Uterus (tissue), 3 donors: ENCODE measurements at regions not wholly inside any gene's neighbourhood (a gene's known extent, or its start where the extent isn't known, plus 50 kb on each side); places are given as distances from the start of the nearest gene placed in this dataset.

Experiments used
- DNase-seq, 2 donors: peaks; one replicate each; pipeline ENCODE4 v3.0.0-alpha.2; 2019 to 2020
- H3K27ac ChIP-seq, 2 donors: fragments of 200-600 bp; sonication (generic); 1 replicate in 1 of 2; 2 replicates in 1 of 2; pipeline ENCODE4 v1.5.1; 2016 to 2018
- H3K27me3 ChIP-seq, 2 donors: fragments of 200-600 bp; sonication (generic); one replicate each; pipeline ENCODE4 v1.5.1; 2018 to 2019; ENCODE audit warnings: control low read depth in 1 of 2
- H3K36me3 ChIP-seq, 2 donors: fragments of 200-600 bp; sonication (generic); one replicate each; pipeline ENCODE4 v1.5.1; 2019; ENCODE audit warnings: control low read depth in 1 of 2
- H3K4me1 ChIP-seq, 2 donors: fragments of 200-600 bp; sonication (generic); one replicate each; pipeline ENCODE4 v1.5.1; 2018 to 2019; ENCODE audit warnings: control low read depth in 1 of 2
- H3K4me3 ChIP-seq, 2 donors: fragments of 200-600 bp; sonication (generic); 1 replicate in 1 of 2; 2 replicates in 1 of 2; pipeline ENCODE4 v1.5.1; 2018 to 2019; ENCODE audit warnings: mild to moderate bottlenecking in 1 of 2
- H3K9me3 ChIP-seq, 2 donors: fragments of 200-600 bp; sonication (generic); one replicate each; pipeline ENCODE4 v1.5.1; 2019; ENCODE audit warnings: control low read depth in 1 of 2
- CTCF ChIP-seq, 4 experiments: fragments of 200-600 bp in 2 of 4; fragments of 450-650 bp in 2 of 4; sonication (generic) in 2 of 4; IDR thresholded peaks; one replicate each; pipeline ENCODE4 v1.5.1; 2016 to 2019; ENCODE audit warnings: antibody characterized with exemption in 4 of 4, mild to moderate bottlenecking in 2 of 4, moderate library complexity in 1 of 4
- POLR2A ChIP-seq, 2 donors: fragments of 450-650 bp; IDR thresholded peaks; one replicate each; pipeline ENCODE4 v1.6.1; 2016; ENCODE audit warnings: antibody characterized with exemption in 2 of 2, mild to moderate bottlenecking in 1 of 2, moderate library complexity in 1 of 2
- intact Hi-C: fragments of 100-400 bp; cut with DNase I; formaldehyde crosslinking; loops from one replicate; pipeline ENCODE4 v1.15.1; 2023; ENCODE audit warnings: low total_unique reads
- donor health status: DM: yes; HTN: yes; CAD: no.

- intact Hi-C loops = no loop called here
- TF ChIP-seq CTCF (IDR thresholded peaks at IDR 0.05) (no peak), POLR2A (IDR thresholded peaks at IDR 0.05) (no peak)
- no peaks in the 10 kb centered on the region for H3K27me3 ChIP-seq
- no peaks in the 10 kb centered on the region for H3K36me3 ChIP-seq
- no peaks in the 10 kb centered on the region for H3K9me3 ChIP-seq
- no peak overlapping the region for H3K27ac ChIP-seq
- H3K4me3 ChIP-seq = no peak overlapping the region
- H3K4me1 ChIP-seq = no peaks in the 10 kb centered on the region
- DNase-seq = no peak
These were observed 483.0 kb downstream of the DHX35 start for GRCh38 chr20:39445095-39445494.

GRCh38 chr20:39433466-39433865, 471.3 kb downstream of the DHX35 start:
- TF ChIP-seq CTCF (IDR thresholded peaks at IDR 0.05) (no peak), POLR2A (IDR thresholded peaks at IDR 0.05) (no peak)
- H3K4me3 ChIP-seq = no peak overlapping the region
- intact Hi-C loops = no loop called here

DNA sequence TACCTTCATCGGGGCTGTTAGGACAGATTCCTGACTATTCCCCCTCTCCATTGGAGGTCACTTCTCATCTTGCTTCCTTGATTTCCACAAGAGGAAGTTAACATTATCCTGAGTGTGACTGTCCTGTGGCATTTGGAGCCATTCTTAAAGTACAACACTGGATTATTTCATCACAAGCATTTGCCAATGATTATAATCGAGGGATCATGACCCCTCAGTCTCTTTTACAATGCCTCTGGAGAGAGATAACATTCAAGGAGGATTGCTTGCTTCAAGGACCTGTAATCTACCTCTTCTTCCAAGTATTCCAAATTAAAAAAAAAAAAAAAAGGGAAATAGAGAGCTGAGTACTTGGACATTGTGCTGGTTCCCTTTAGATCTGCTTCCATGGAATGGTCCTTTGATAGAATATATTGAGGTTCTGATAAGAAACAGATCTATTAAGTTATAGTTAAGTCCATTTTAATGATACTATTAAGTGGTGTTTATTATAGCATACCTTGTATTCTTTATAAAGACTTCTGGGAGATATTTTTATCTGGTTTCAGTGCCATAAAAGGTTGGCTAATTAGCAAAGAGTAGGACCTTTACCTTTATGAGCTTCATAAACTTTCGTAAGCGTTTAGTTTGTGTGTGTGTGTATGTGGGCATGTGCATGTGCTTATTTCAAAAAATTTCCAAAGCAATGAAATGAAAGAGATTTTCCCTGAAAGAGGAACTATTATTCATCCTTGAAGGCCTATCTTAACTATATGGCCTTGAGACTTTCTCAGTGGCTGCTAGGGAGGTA, 469.1 kb downstream of the DHX35 start:
- Histone ChIP-seq H3K27ac (no peak overlapping the region), H3K4me3 (no peak overlapping the region), H3K9me3 (no peaks in the 10 kb centered on the region), H3K4me1 (no peaks in the 10 kb centered on the region), H3K36me3 (no peaks in the 10 kb centered on the region), H3K27me3 (no peaks in the 10 kb centered on the region)
- no peak for TF ChIP-seq POLR2A (IDR thresholded peaks at IDR 0.05)
- TF ChIP-seq CTCF (IDR thresholded peaks at IDR 0.05) = no peak
- DNase-seq = no peak
- intact Hi-C loops = no loop called here

More at GRCh38 chr20:39433466-39433865, 471.3 kb downstream of the DHX35 start:
- DNase-seq = no peak
- Histone ChIP-seq H3K27me3 (no peaks in the 10 kb centered on the region), H3K36me3 (no peaks in the 10 kb centered on the region), H3K4me1 (no peaks in the 10 kb centered on the region), H3K27ac (no peak overlapping the region), H3K9me3 (no peaks in the 10 kb centered on the region)

- Histone ChIP-seq H3K27me3 (no peaks in the 10 kb centered on the region), H3K9me3 (no peaks in the 10 kb centered on the region), H3K4me1 (no peaks in the 10 kb centered on the region), H3K36me3 (no peaks in the 10 kb centered on the region), H3K4me3 (no peak overlapping the region), H3K27ac (no peak overlapping the region)
- TF ChIP-seq CTCF (IDR thresholded peaks at IDR 0.05) (no peak), POLR2A (IDR thresholded peaks at IDR 0.05) (no peak)
- intact Hi-C loops = no loop called here
- no peak for DNase-seq
These were observed 467.6 kb downstream of the DHX35 start for GRCh38 chr20:39429726-39430125.

DNA sequence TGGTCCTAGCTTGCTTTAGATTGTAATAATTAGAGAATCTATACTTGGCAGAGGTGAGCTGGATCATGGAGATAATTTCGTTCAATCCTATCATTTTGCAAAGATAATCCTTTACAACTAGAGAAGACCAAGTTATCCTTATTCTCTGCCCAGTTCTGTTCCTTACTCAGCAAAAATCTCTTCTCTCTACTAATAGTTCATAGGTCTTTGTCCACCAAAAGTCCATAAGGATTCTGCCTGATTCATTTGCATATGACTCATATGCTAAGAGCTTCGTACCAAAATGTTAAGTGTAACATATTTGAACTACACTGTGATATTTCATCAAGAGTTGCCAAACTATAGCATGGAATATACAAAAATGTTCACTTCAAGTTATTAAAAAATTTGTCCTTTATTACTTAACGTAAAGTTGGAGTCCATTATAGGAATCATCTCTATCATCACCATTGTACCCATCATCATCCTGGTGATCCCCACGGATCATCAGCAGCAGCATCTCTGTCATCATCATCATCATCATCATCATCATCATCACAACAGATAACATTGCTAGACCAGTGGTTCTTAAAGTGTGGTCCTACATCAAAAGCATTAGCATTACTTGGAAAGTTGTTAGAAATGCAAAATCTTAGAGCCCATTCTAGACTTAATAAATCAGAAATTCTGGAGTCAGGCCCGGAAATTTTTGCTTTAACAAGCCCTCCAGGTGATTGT, 463.0 kb downstream of the DHX35 start:
- H3K4me1 ChIP-seq = no peaks in the 10 kb centered on the region
- DNase-seq = no peak
- no peaks in the 10 kb centered on the region for H3K27me3 ChIP-seq
- H3K27ac ChIP-seq = no peak overlapping the region
- TF ChIP-seq CTCF (IDR thresholded peaks at IDR 0.05) = no peak
- no peak for TF ChIP-seq POLR2A (IDR thresholded peaks at IDR 0.05)
- H3K36me3 ChIP-seq = no peaks in the 10 kb centered on the region
- H3K4me3 ChIP-seq = no peak overlapping the region
- intact Hi-C loops = no loop called here
- H3K9me3 ChIP-seq = no peaks in the 10 kb centered on the region
